H1 (cell line): ENCODE measurements at regions not wholly inside any gene's neighbourhood (a gene's known extent, or its start where the extent isn't known, plus 50 kb on each side); places are given as distances from the start of the nearest gene placed in this dataset.

Experiments used
- CBX8 ChIP-seq: fragments of 300-800, 300-1000 bp; sonication (generic); IDR thresholded peaks from 2 replicates; pipeline ENCODE4 v1.7.1; 2016; ENCODE audit warnings: low read depth, low read length, borderline replicate concordance
- GABPA ChIP-seq: IDR thresholded peaks from 2 replicates; pipeline ENCODE4 v1.6.1; 2011; ENCODE audit warnings: mild to moderate bottlenecking, low read length, moderate library complexity, borderline replicate concordance; ENCODE audit not compliant: insufficient read depth
- POLR2A ChIP-seq, 2 experiments: IDR thresholded peaks; 1 replicate in 1 of 2; 2 replicates in 1 of 2; pipeline ENCODE4 v1.6.1; 2011; ENCODE audit warnings: low read depth in 2 of 2, low read length in 2 of 2, mild to moderate bottlenecking in 2 of 2; ENCODE audit errors: control extremely low read depth in 1 of 2
- POLR2AphosphoS5 ChIP-seq: IDR thresholded peaks from 2 replicates; pipeline ENCODE4 v1.6.1; 2011; ENCODE audit warnings: low read depth, low read length
- SUZ12 ChIP-seq: fragments of 200-600 bp; sonication (generic); IDR thresholded peaks from 2 replicates; pipeline ENCODE4 v1.6.1; 2012; ENCODE audit warnings: mild to moderate bottlenecking, inconsistent platforms, low read length, moderate library complexity, mixed read lengths
- TAF1 ChIP-seq: IDR thresholded peaks from 2 replicates; pipeline ENCODE4 v1.6.1; 2011; ENCODE audit warnings: mild to moderate bottlenecking, low read depth, low read length
- YY1 ChIP-seq: IDR thresholded peaks from 2 replicates; pipeline ENCODE4 v1.6.1; 2011; ENCODE audit warnings: low read depth, mild to moderate bottlenecking, low read length
- TF ChIP-seq, protein P1 (sequence below), 3 experiments: IDR thresholded peaks; 1 replicate in 2 of 3; 2 replicates in 1 of 3; pipeline versions ENCODE4 v1.5.1 to v1.6.1; 2011; ENCODE audit warnings: low read length in 3 of 3, mild to moderate bottlenecking in 3 of 3, inconsistent platforms in 2 of 3, low read depth in 1 of 3, moderate library complexity in 1 of 3; ENCODE audit not compliant: insufficient read depth in 1 of 3; ENCODE audit errors: control extremely low read depth in 1 of 3
- TF ChIP-seq, protein P2 (sequence below): IDR thresholded peaks from 2 replicates; pipeline ENCODE4 v1.6.1; 2012; ENCODE audit warnings: inconsistent platforms

GRCh38 chr19:28920269-28921066, 292.5 kb downstream of the UQCRFS1 start:
- no peak for TF ChIP-seq POLR2AphosphoS5
- no peak for TF ChIP-seq SUZ12
- TF ChIP-seq, protein P1, sequence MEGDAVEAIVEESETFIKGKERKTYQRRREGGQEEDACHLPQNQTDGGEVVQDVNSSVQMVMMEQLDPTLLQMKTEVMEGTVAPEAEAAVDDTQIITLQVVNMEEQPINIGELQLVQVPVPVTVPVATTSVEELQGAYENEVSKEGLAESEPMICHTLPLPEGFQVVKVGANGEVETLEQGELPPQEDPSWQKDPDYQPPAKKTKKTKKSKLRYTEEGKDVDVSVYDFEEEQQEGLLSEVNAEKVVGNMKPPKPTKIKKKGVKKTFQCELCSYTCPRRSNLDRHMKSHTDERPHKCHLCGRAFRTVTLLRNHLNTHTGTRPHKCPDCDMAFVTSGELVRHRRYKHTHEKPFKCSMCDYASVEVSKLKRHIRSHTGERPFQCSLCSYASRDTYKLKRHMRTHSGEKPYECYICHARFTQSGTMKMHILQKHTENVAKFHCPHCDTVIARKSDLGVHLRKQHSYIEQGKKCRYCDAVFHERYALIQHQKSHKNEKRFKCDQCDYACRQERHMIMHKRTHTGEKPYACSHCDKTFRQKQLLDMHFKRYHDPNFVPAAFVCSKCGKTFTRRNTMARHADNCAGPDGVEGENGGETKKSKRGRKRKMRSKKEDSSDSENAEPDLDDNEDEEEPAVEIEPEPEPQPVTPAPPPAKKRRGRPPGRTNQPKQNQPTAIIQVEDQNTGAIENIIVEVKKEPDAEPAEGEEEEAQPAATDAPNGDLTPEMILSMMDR (IDR thresholded peaks at IDR 0.05; ENCODE audit: control extremely low read depth in 1 of 3, insufficient read depth in 1 of 3, low read depth in 1 of 3, low read length in 3 of 3) = no peak
- no peak for TF ChIP-seq GABPA
- TF ChIP-seq POLR2A (IDR thresholded peaks at IDR 0.05; ENCODE audit: control extremely low read depth in 1 of 2, low read depth in 2 of 2, low read length in 2 of 2) = no peak
- no peak for TF ChIP-seq CBX8
- TF ChIP-seq, protein P2, sequence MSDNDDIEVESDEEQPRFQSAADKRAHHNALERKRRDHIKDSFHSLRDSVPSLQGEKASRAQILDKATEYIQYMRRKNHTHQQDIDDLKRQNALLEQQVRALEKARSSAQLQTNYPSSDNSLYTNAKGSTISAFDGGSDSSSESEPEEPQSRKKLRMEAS = no peak
- TF ChIP-seq TAF1 = no peak
- TF ChIP-seq YY1 = no peak
